22Rv1 (cell line): ENCODE measurements at regions not wholly inside any gene's neighbourhood (a gene's known extent, or its start where the extent isn't known, plus 50 kb on each side); places are given as distances from the start of the nearest gene placed in this dataset.
"Not testable (repeated sequence)": the region's sequence is repeated elsewhere in the genome, so short reads cannot be mapped to it uniquely, and the experiment has no call there.

Experiments used
- ZFX ChIP-seq: fragments of 450-650 bp; IDR thresholded peaks from 2 replicates; pipeline ENCODE4 v1.6.1; 2017; ENCODE audit warnings: antibody characterized with exemption, borderline replicate concordance
- TF ChIP-seq, protein P1 (sequence below): fragments of 450-650 bp; IDR thresholded peaks from 2 replicates; pipeline ENCODE4 v1.5.1; 2017; ENCODE audit warnings: mild to moderate bottlenecking

GRCh38 chr21:28839237-28839636, 153.4 kb downstream of the LTN1 start:
- TF ChIP-seq, protein P1, sequence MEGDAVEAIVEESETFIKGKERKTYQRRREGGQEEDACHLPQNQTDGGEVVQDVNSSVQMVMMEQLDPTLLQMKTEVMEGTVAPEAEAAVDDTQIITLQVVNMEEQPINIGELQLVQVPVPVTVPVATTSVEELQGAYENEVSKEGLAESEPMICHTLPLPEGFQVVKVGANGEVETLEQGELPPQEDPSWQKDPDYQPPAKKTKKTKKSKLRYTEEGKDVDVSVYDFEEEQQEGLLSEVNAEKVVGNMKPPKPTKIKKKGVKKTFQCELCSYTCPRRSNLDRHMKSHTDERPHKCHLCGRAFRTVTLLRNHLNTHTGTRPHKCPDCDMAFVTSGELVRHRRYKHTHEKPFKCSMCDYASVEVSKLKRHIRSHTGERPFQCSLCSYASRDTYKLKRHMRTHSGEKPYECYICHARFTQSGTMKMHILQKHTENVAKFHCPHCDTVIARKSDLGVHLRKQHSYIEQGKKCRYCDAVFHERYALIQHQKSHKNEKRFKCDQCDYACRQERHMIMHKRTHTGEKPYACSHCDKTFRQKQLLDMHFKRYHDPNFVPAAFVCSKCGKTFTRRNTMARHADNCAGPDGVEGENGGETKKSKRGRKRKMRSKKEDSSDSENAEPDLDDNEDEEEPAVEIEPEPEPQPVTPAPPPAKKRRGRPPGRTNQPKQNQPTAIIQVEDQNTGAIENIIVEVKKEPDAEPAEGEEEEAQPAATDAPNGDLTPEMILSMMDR = not testable (repeated sequence)
- not testable (repeated sequence) for TF ChIP-seq ZFX
